Lower leg skin (tissue), 3 donors: ENCODE measurements at regions not wholly inside any gene's neighbourhood (a gene's known extent, or its start where the extent isn't known, plus 50 kb on each side); places are given as distances from the start of the nearest gene placed in this dataset.

Source experiments
- POLR2A ChIP-seq, 2 donors: fragments of 450-650 bp; IDR thresholded peaks; one replicate each; pipeline ENCODE4 v1.6.1; 2016 to 2017; ENCODE audit warnings: antibody characterized with exemption in 2 of 2, mild to moderate bottlenecking in 1 of 2, moderate library complexity in 1 of 2
- TF ChIP-seq, protein P1 (sequence below), 3 donors: fragments of 450-650 bp; IDR thresholded peaks; one replicate each; pipeline ENCODE4 v1.5.1; 2016; ENCODE audit warnings: antibody characterized with exemption in 3 of 3, mild to moderate bottlenecking in 3 of 3, moderate library complexity in 2 of 3

DNA sequence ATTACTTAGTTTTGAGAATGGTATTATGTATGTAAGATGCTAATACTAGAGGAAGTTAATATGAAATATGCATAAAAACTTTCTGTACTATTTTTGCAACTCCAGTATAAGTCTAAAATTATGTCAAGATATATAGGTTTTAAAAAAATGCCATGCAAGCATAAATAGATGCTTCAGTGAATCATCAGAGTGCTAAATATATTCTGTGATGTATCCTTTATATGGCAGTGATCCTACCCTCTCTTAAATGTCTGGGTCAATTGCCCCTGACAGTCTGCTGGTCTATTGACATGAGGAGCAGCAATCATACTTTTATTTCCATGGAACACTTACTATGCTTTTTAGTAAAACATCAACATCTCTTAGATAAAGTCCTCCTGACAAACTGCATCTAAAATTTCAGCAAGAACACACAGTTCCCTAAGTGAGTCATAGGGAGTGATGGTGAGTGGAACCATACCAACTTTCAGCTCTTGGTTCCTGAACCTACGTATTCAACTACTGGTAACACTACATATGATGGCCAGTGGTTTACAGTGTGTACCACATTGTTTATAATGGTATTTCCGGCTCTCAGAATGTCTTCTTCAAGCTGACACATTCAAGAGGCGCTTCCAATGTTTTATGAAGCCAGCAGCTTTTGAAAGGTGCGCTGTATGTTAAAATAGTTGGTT, 928.7 kb upstream of the GJE1 start:
- TF ChIP-seq, protein P1, sequence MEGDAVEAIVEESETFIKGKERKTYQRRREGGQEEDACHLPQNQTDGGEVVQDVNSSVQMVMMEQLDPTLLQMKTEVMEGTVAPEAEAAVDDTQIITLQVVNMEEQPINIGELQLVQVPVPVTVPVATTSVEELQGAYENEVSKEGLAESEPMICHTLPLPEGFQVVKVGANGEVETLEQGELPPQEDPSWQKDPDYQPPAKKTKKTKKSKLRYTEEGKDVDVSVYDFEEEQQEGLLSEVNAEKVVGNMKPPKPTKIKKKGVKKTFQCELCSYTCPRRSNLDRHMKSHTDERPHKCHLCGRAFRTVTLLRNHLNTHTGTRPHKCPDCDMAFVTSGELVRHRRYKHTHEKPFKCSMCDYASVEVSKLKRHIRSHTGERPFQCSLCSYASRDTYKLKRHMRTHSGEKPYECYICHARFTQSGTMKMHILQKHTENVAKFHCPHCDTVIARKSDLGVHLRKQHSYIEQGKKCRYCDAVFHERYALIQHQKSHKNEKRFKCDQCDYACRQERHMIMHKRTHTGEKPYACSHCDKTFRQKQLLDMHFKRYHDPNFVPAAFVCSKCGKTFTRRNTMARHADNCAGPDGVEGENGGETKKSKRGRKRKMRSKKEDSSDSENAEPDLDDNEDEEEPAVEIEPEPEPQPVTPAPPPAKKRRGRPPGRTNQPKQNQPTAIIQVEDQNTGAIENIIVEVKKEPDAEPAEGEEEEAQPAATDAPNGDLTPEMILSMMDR (IDR thresholded peaks at IDR 0.05), result no peak
- TF ChIP-seq POLR2A (IDR thresholded peaks at IDR 0.05), result no peak
